SK-N-SH treated with all-trans-retinoic acid at 6 μM for 48 hours (cell line): ENCODE measurements at regions not wholly inside any gene's neighbourhood (a gene's known extent, or its start where the extent isn't known, plus 50 kb on each side); places are given as distances from the start of the nearest gene placed in this dataset.

Experiments
- ATAC-seq: fragments of 200-7000 bp; cut with Tn5 transposase; 3 replicates; pipeline ENCODE4 v1.9.1; 2020; ENCODE audit warnings: mild to moderate bottlenecking, moderate library complexity
- ARNTL ChIP-seq: fragments of 450-650 bp; formaldehyde crosslinking; IDR thresholded peaks from 2 replicates; pipeline ENCODE4 v1.5.0; 2020; ENCODE audit warnings: low read depth, mild to moderate bottlenecking, moderate library complexity, borderline replicate concordance
- BACH2 ChIP-seq: fragments of 250-450 bp; sonication (Bioruptor Pico); IDR thresholded peaks from 2 replicates; pipeline ENCODE4 v1.9.0; 2021; ENCODE audit warnings: mild to moderate bottlenecking, borderline replicate concordance
- CREB5 ChIP-seq: fragments of 250-450 bp; sonication (Bioruptor Pico); IDR thresholded peaks from 2 replicates; pipeline ENCODE4 v1.5.1; 2020; ENCODE audit warnings: low read depth, mild to moderate bottlenecking, moderate library complexity
- CSDC2 ChIP-seq: fragments of 250-450 bp; sonication (Bioruptor Pico); IDR thresholded peaks from 2 replicates; pipeline ENCODE4 v1.5.0; 2020; ENCODE audit warnings: mild to moderate bottlenecking, moderate library complexity
- CSRNP3 ChIP-seq: fragments of 250-450 bp; sonication (Bioruptor Pico); IDR thresholded peaks from 2 replicates; pipeline ENCODE4 v1.5.1; 2021; ENCODE audit warnings: mild to moderate bottlenecking, moderate library complexity
- ESRRG ChIP-seq: fragments of 250-450 bp; sonication (Bioruptor Pico); IDR thresholded peaks from 2 replicates; pipeline ENCODE4 v1.6.1; 2021; ENCODE audit warnings: mild to moderate bottlenecking
- GLIS3 ChIP-seq: fragments of 250-450 bp; sonication (Bioruptor Pico); IDR thresholded peaks from 2 replicates; pipeline ENCODE4 v1.5.0; 2020; ENCODE audit warnings: mild to moderate bottlenecking, moderate library complexity
- ISL1 ChIP-seq: fragments of 250-450 bp; sonication (Bioruptor Pico); IDR thresholded peaks from 2 replicates; pipeline ENCODE4 v2.1.2; 2022; ENCODE audit warnings: mild to moderate bottlenecking, moderate library complexity
- OSR1 ChIP-seq: fragments of 250-450 bp; sonication (Bioruptor Pico); IDR thresholded peaks from 2 replicates; pipeline ENCODE4 v1.8.0; 2022; ENCODE audit warnings: moderate library complexity, mild to moderate bottlenecking, inconsistent platforms
- PATZ1 ChIP-seq: fragments of 250-450 bp; sonication (Bioruptor Pico); IDR thresholded peaks from 2 replicates; pipeline ENCODE4 v1.8.0; 2020; ENCODE audit warnings: mild to moderate bottlenecking, moderate library complexity, borderline replicate concordance
- POU6F1 ChIP-seq: fragments of 250-450 bp; sonication (Bioruptor Pico); IDR thresholded peaks from 2 replicates; pipeline ENCODE4 v1.8.0; 2021; ENCODE audit warnings: low read depth, mild to moderate bottlenecking, moderate library complexity, borderline replicate concordance
- PPARA ChIP-seq: fragments of 250-450 bp; sonication (Bioruptor Pico); IDR thresholded peaks from 2 replicates; pipeline ENCODE4 v1.5.0; 2020; ENCODE audit warnings: mild to moderate bottlenecking, borderline replicate concordance
- SNAI2 ChIP-seq: fragments of 250-450 bp; sonication (Bioruptor Pico); IDR thresholded peaks from 2 replicates; pipeline ENCODE4 v1.5.0; 2020; ENCODE audit warnings: mild to moderate bottlenecking, moderate library complexity
- TCF4 ChIP-seq: fragments of 250-450 bp; sonication (Bioruptor Pico); IDR thresholded peaks from 2 replicates; pipeline ENCODE4 v1.8.0; 2021; ENCODE audit warnings: mild to moderate bottlenecking, moderate library complexity, borderline replicate concordance
- TOX ChIP-seq: fragments of 250-450 bp; sonication (Bioruptor Pico); IDR thresholded peaks from 2 replicates; pipeline ENCODE4 v1.8.0; 2021; ENCODE audit warnings: mild to moderate bottlenecking, moderate library complexity, borderline replicate concordance
- ZC3H10 ChIP-seq: fragments of 250-450 bp; sonication (Bioruptor Pico); IDR thresholded peaks from 2 replicates; pipeline ENCODE4 v1.5.1; 2021; ENCODE audit warnings: mild to moderate bottlenecking, moderate library complexity
- ZFP3 ChIP-seq: fragments of 250-450 bp; sonication (Bioruptor Pico); IDR thresholded peaks from 2 replicates; pipeline ENCODE4 v1.5.0; 2020; ENCODE audit warnings: mild to moderate bottlenecking, moderate library complexity
- ZFP30 ChIP-seq: fragments of 450-650 bp; formaldehyde crosslinking; IDR thresholded peaks from 2 replicates; pipeline ENCODE4 v1.5.0; 2022; ENCODE audit warnings: mild to moderate bottlenecking, moderate library complexity
- ZNF565 ChIP-seq: fragments of 450-650 bp; formaldehyde crosslinking; conservative IDR thresholded peaks from 2 replicates; pipeline ENCODE4 v1.5.0; 2020; ENCODE audit warnings: low read depth, mild to moderate bottlenecking, moderate library complexity
- ZNF70 ChIP-seq: fragments of 450-650 bp; formaldehyde crosslinking; IDR thresholded peaks from 2 replicates; pipeline ENCODE4 v1.5.0; 2020; ENCODE audit warnings: mild to moderate bottlenecking, moderate library complexity
- ZNF8 ChIP-seq: fragments of 450-650 bp; formaldehyde crosslinking; IDR thresholded peaks from 2 replicates; pipeline ENCODE4 v1.5.0; 2020; ENCODE audit warnings: mild to moderate bottlenecking, moderate library complexity

GRCh38 chrX:128460835-128461234, 408.6 kb upstream of the ACTRT1 start:
- ATAC-seq = no peak
- TF ChIP-seq GLIS3 (no peak), ESRRG (CRISPR knock-in tag) (no peak), OSR1 (CRISPR knock-in tag) (no peak), ZFP30 (no peak), ZC3H10 (no peak), ZNF565 (CRISPR knock-in tag) (no peak), ARNTL (CRISPR knock-in tag) (no peak), CREB5 (CRISPR knock-in tag) (no peak), BACH2 (CRISPR knock-in tag) (no peak)

GRCh38 chrX:128458888-128459287, 406.7 kb upstream of the ACTRT1 start:
- no peak for ATAC-seq
- TF ChIP-seq ZNF8 (CRISPR knock-in tag) (no peak), BACH2 (CRISPR knock-in tag) (no peak), CREB5 (CRISPR knock-in tag) (no peak), OSR1 (CRISPR knock-in tag) (no peak), POU6F1 (CRISPR knock-in tag) (no peak), TCF4 (CRISPR knock-in tag) (no peak), ZNF565 (CRISPR knock-in tag) (no peak), PATZ1 (CRISPR knock-in tag) (no peak), SNAI2 (CRISPR knock-in tag) (no peak), GLIS3 (no peak), PPARA (no peak), ZNF70 (CRISPR knock-in tag) (no peak), CSRNP3 (CRISPR knock-in tag) (no peak)
- TF ChIP-seq, all 23 proteins: peak for 0

- ATAC-seq = no peak
- TF ChIP-seq ZFP30 (no peak), TCF4 (CRISPR knock-in tag) (no peak), PPARA (no peak), CREB5 (CRISPR knock-in tag) (no peak), TOX (no peak), ZFP3 (CRISPR knock-in tag) (no peak), ZNF70 (CRISPR knock-in tag) (no peak), CSDC2 (CRISPR knock-in tag) (no peak), ISL1 (CRISPR knock-in tag) (no peak), BACH2 (CRISPR knock-in tag) (no peak), PATZ1 (CRISPR knock-in tag) (no peak), POU6F1 (CRISPR knock-in tag) (no peak), ZNF565 (CRISPR knock-in tag) (no peak), OSR1 (CRISPR knock-in tag) (no peak)
These were observed 405.5 kb upstream of the ACTRT1 start for GRCh38 chrX:128457674-128458073.
